GM12878 (cell line): ENCODE measurements at regions not wholly inside any gene's neighbourhood (a gene's known extent, or its start where the extent isn't known, plus 50 kb on each side); places are given as distances from the start of the nearest gene placed in this dataset.

ENCODE experiments used
- ATAC-seq: fragments of 200-7000 bp; cut with Tn5 transposase; 3 replicates; pipeline ENCODE4 v1.9.1; 2020; ENCODE audit warnings: mild to moderate bottlenecking, moderate library complexity
- BruUV-seq: library from RNA; stranded (reverse); fragments of 400-500 nt; replicated peaks from 2 replicates; lab custom pipeline; 2021; lab: Mats Ljungman, UMichigan
- CTCF ChIA-PET: fragments of 300-600 bp; sonication (Branson Sonifier 250); formaldehyde crosslinking; extraction: SDS; loops from one replicate; lab custom pipeline; 2021; ENCODE audit warnings: inconsistent platforms; lab: Yijun Ruan, JAX
- POLR2A ChIA-PET: fragments of 350-600 bp; formaldehyde crosslinking; extraction: SDS; loops from one replicate; lab custom pipeline; 2021; ENCODE audit warnings: inconsistent platforms; lab: Charles Lee
- RAD21 ChIA-PET: fragments of 300-600 bp; sonication (Branson Sonifier 250); formaldehyde crosslinking; loops from one replicate; lab custom pipeline; 2023; ENCODE audit warnings: antibody characterized with exemption; ENCODE audit not compliant: unreplicated experiment; lab: Charles Lee
- SMC1A ChIA-PET: fragments of 300-600 bp; sonication (Branson Sonifier 250); formaldehyde crosslinking; loops from one replicate; lab custom pipeline; 2023; ENCODE audit not compliant: unreplicated experiment, uncharacterized antibody; lab: Charles Lee
- DNase-seq: peaks from one replicate; pipeline ENCODE4 v3.0.0-alpha.2; 2011; ENCODE audit warnings: low read depth, low spot score
- FAIRE-seq: peaks from 3 replicates; lab custom pipeline; 2011; peaks lifted over from hg19 to GRCh38; lab: Jason Lieb, UNC
- H2AFZ ChIP-seq: 2 replicates; pipeline ENCODE4 v1.6.0; 2011; ENCODE audit warnings: low read depth, low read length, control low read depth; ENCODE audit not compliant: control insufficient read depth
- H3K27ac ChIP-seq: 2 replicates; pipeline ENCODE4 v1.5.1; 2011; ENCODE audit warnings: control low read depth; ENCODE audit not compliant: control insufficient read depth, insufficient read depth
- H3K27me3 ChIP-seq, 2 experiments: replicated peaks in 1 of 2; 2 replicates each; pipeline versions ENCODE4 v1.6.0 to v1.6.1; 2011; ENCODE audit warnings: low read length in 1 of 2; ENCODE audit not compliant: control insufficient read depth in 2 of 2, insufficient read depth in 2 of 2
- H3K36me3 ChIP-seq, 2 experiments: 2 replicates each; pipeline ENCODE4 v1.5.1; 2011; ENCODE audit warnings: low read length in 1 of 2; ENCODE audit not compliant: control insufficient read depth in 2 of 2, insufficient read depth in 2 of 2
- H3K4me1 ChIP-seq: 2 replicates; pipeline ENCODE4 v1.6.1; 2011; ENCODE audit warnings: mild to moderate bottlenecking, low read length, moderate library complexity, mixed read lengths; ENCODE audit not compliant: control insufficient read depth, insufficient read depth
- H3K4me2 ChIP-seq: 2 replicates; pipeline ENCODE4 v1.6.0; 2011; ENCODE audit warnings: control low read depth; ENCODE audit not compliant: control insufficient read depth, insufficient read depth
- H3K4me3 ChIP-seq: fragments of 200-600 bp; sonication (generic); 2 replicates; pipeline ENCODE4 v1.5.1; 2016
- H3K79me2 ChIP-seq: 2 replicates; pipeline ENCODE4 v1.6.0; 2011; ENCODE audit warnings: low read length; ENCODE audit not compliant: control insufficient read depth, insufficient read depth
- H3K9ac ChIP-seq: 2 replicates; pipeline ENCODE4 v1.8.0; 2011; ENCODE audit warnings: low read length, control low read depth, mixed read lengths; ENCODE audit not compliant: control insufficient read depth, insufficient read depth
- H3K9me3 ChIP-seq: replicated peaks from 3 replicates; pipeline ENCODE4 v1.5.1; 2011; ENCODE audit warnings: mild to moderate bottlenecking, low read length; ENCODE audit not compliant: control insufficient read depth, insufficient read depth
- H4K20me1 ChIP-seq: 2 replicates; pipeline ENCODE4 v1.6.0; 2011; ENCODE audit not compliant: control insufficient read depth, insufficient read depth
- FOS ChIP-seq: IDR thresholded peaks from 3 replicates; pipeline ENCODE4 v1.6.1; 2011; ENCODE audit warnings: borderline replicate concordance; ENCODE audit not compliant: insufficient read length; ENCODE audit errors: extremely low read depth
- MEF2A ChIP-seq: IDR thresholded peaks from 2 replicates; pipeline ENCODE4 v1.6.1; 2011; ENCODE audit warnings: low read depth, mild to moderate bottlenecking, low read length, moderate library complexity; ENCODE audit not compliant: insufficient read depth
- NR2C1 ChIP-seq: fragments of 450-650 bp; IDR thresholded peaks from 2 replicates; pipeline ENCODE4 v1.6.1; 2017; ENCODE audit warnings: antibody characterized with exemption, mild to moderate bottlenecking, moderate library complexity
- PAX5 ChIP-seq: IDR thresholded peaks from 2 replicates; pipeline ENCODE4 v1.6.1; 2011; ENCODE audit warnings: low read depth, low read length, borderline replicate concordance
- PAX8 ChIP-seq: fragments of 450-650 bp; IDR thresholded peaks from 2 replicates; pipeline ENCODE4 v1.6.1; 2017; ENCODE audit warnings: mild to moderate bottlenecking, moderate library complexity
- PBX3 ChIP-seq: IDR thresholded peaks from 2 replicates; pipeline ENCODE4 v1.6.1; 2011; ENCODE audit warnings: mild to moderate bottlenecking, low read depth, low read length, moderate library complexity; ENCODE audit not compliant: insufficient replicate concordance
- SMAD5 ChIP-seq: IDR thresholded peaks from 2 replicates; pipeline ENCODE4 v1.6.1; 2016; ENCODE audit warnings: antibody characterized with exemption, low read depth
- TCF7 ChIP-seq: IDR thresholded peaks from 2 replicates; pipeline ENCODE4 v1.6.1; 2014; ENCODE audit warnings: antibody characterized with exemption, borderline replicate concordance
- ZBTB33 ChIP-seq: fragments of 450-650 bp; IDR thresholded peaks from 2 replicates; pipeline ENCODE4 v1.6.1; 2017; ENCODE audit warnings: mild to moderate bottlenecking
- WGBS: methylation state at CpG from one replicate; pipeline ENCODE4 v1.1.6; 2016; ENCODE audit warnings: low lambda C conversion rate; ENCODE audit not compliant: insufficient replicate concordance, insufficient coverage; ENCODE audit errors: missing lambda C conversion rate; 5-methylcytosine and 5-hydroxymethylcytosine counted together
- in situ Hi-C: fragments of 300-500 bp; cut with MboI; formaldehyde crosslinking; loops from 9 replicates; pipeline ENCODE4 v1.14.3; 2018; ENCODE audit warnings: mixed read lengths
- intact Hi-C: fragments of 100-400 bp; cut with micrococcal nuclease; formaldehyde crosslinking; loops from one replicate; pipeline ENCODE4 v1.14.2; 2022; ENCODE audit not compliant: unreplicated experiment
- TF ChIP-seq, protein P1 (sequence below): fragments of 450-650 bp; IDR thresholded peaks from 2 replicates; pipeline ENCODE4 v1.6.1; 2016; ENCODE audit warnings: mild to moderate bottlenecking, moderate library complexity, borderline replicate concordance
- TF ChIP-seq, protein P2 (sequence below): IDR thresholded peaks from 2 replicates; pipeline ENCODE4 v1.6.1; 2011; ENCODE audit warnings: borderline replicate concordance, low read depth, mild to moderate bottlenecking, moderate library complexity, low read length; ENCODE audit not compliant: insufficient read depth, poor library complexity, severe bottlenecking

DNA sequence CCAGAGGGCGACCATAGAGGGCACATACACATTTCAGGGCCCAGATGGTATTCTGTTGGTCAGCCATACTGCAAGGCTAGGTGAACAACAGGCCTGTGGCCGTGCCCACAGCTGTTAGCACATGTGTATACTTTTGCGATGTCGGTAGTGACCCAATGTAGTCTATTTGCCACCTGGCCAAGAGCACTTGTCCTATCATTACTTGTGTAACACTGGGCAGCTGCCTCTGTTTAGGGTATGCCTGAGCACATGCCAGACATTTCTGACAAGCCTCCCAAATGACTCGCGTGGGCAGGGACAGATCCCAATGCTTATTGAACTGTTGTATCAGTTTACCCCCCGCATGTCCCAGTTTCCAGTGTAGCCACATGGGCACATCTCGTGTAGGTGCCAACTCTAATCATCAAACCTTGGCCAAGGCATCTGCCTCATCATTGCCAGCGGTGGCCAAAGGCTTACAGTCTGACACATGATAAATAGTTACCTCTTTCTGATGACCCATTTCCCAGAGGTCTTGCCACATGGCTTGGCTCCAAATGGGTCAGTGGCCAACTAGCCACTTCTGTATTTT, 74.4 kb upstream of the FBXL4 start:
- no peak overlapping the region for H3K9ac ChIP-seq
- H3K79me2 ChIP-seq, result no peaks in the 10 kb centered on the region
- SMC1A ChIA-PET, result no interaction called here
- H3K27ac ChIP-seq, result no peak overlapping the region
- POLR2A ChIA-PET, result no interaction called here
- no TSS peak for BruUV-seq
- H3K9me3 ChIP-seq, result no peaks in the 10 kb centered on the region; the same call in 2 of the 3 replicates
- H3K4me2 ChIP-seq, result no peak overlapping the region
- RAD21 ChIA-PET, result no interaction called here
- intact Hi-C loops (no loop called here), in situ Hi-C loops (no loop called here)
- no peak overlapping the region for H3K4me3 ChIP-seq
- no peak overlapping the region for H2AFZ ChIP-seq
- no peaks in the 10 kb centered on the region for H3K4me1 ChIP-seq
- H3K27me3 ChIP-seq, result no peaks in the 10 kb centered on the region
- no peaks in the 10 kb centered on the region for H4K20me1 ChIP-seq
- 57% methylated on average over 9 of the region's 9 CpGs for WGBS
- no peak for FAIRE-seq
- TF ChIP-seq PBX3, result no peak
- TF ChIP-seq MEF2A, result no peak
- no peak for TF ChIP-seq PAX5
- TF ChIP-seq, protein P1, sequence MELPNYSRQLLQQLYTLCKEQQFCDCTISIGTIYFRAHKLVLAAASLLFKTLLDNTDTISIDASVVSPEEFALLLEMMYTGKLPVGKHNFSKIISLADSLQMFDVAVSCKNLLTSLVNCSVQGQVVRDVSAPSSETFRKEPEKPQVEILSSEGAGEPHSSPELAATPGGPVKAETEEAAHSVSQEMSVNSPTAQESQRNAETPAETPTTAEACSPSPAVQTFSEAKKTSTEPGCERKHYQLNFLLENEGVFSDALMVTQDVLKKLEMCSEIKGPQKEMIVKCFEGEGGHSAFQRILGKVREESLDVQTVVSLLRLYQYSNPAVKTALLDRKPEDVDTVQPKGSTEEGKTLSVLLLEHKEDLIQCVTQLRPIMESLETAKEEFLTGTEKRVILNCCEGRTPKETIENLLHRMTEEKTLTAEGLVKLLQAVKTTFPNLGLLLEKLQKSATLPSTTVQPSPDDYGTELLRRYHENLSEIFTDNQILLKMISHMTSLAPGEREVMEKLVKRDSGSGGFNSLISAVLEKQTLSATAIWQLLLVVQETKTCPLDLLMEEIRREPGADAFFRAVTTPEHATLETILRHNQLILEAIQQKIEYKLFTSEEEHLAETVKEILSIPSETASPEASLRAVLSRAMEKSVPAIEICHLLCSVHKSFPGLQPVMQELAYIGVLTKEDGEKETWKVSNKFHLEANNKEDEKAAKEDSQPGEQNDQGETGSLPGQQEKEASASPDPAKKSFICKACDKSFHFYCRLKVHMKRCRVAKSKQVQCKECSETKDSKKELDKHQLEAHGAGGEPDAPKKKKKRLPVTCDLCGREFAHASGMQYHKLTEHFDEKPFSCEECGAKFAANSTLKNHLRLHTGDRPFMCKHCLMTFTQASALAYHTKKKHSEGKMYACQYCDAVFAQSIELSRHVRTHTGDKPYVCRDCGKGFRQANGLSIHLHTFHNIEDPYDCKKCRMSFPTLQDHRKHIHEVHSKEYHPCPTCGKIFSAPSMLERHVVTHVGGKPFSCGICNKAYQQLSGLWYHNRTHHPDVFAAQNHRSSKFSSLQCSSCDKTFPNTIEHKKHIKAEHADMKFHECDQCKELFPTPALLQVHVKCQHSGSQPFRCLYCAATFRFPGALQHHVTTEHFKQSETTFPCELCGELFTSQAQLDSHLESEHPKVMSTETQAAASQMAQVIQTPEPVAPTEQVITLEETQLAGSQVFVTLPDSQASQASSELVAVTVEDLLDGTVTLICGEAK, result no peak
- TF ChIP-seq PAX8, result no peak
- no peak for TF ChIP-seq SMAD5
- no peak for TF ChIP-seq ZBTB33
- TF ChIP-seq, protein P2, sequence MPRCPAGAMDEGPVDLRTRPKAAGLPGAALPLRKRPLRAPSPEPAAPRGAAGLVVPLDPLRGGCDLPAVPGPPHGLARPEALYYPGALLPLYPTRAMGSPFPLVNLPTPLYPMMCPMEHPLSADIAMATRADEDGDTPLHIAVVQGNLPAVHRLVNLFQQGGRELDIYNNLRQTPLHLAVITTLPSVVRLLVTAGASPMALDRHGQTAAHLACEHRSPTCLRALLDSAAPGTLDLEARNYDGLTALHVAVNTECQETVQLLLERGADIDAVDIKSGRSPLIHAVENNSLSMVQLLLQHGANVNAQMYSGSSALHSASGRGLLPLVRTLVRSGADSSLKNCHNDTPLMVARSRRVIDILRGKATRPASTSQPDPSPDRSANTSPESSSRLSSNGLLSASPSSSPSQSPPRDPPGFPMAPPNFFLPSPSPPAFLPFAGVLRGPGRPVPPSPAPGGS, result no peak
- TF ChIP-seq FOS, result no peak
- no peak for TF ChIP-seq NR2C1
- TF ChIP-seq TCF7, result no peak
- DNase-seq, result no peak
- ATAC-seq, result no peak
- CTCF ChIA-PET, result no interaction called here
- no peaks in the 10 kb centered on the region for H3K36me3 ChIP-seq
